GM19397 (cell line): ENCODE measurements at regions not wholly inside any gene's neighbourhood (a gene's known extent, or its start where the extent isn't known, plus 50 kb on each side); places are given as distances from the start of the nearest gene placed in this dataset.

Experiments
- ATAC-seq: cut with Tn5 transposase; IDR thresholded peaks from one replicate; pipeline ENCODE4 v1.9.1; 2021; ENCODE audit warnings: mild to moderate bottlenecking, moderate library complexity; ENCODE audit not compliant: unreplicated experiment

DNA sequence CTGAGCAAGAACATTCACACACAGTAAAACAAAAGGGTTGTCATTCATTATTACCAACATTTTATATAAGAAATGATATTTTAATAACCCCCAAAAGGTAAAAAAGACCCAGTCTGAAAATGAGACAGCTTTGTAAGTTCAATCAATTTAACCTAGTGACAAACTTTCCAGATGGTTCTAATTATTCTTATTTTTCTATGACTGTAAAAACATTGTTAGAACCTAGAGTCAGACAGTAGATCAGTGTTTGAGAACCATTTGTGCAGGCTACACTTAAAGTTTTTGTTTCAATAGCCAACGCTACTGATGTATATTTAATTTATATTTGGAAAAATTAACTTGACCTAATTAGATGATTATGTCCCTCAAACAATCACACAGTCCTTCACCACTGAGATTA is 708.4 kb upstream of the CBLB start:
- ATAC-seq, result no peak

DNA sequence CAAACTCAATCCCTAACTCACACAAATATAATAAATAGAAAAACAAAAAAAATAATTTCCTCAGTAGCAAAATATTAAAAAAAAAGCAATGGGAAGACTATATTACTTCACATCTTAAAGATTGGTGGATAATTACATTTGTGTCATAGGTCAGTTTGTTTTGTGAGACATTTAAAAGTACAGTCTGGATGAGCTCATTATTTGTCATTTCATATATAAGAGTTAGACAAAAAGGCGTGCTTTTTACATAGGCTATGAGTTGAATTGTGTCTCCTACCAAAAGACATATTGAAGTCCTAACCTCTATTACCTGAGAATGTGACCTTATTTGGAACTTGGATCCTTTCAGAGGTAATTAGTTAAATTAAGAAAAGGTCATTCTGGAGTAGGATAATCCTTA is 710.1 kb upstream of the CBLB start:
- no peak for ATAC-seq

DNA sequence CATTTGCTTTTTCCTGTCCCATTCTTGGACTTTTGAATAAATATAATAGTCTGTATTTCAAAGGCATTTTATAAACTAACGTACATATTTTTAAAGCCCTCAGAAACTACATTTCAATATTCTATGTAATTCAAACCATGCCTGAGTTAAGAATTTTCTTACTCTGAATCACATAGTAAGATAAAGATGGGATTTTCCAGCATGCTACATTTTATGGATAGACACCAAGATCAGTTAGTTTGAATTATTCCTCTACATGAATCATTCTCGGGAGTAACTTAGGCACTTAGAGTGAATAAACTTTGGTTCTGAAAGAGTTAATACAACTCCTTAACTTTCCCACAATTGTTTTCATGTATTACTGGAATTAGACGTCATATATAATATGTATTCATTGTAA is 713.3 kb upstream of the CBLB start:
- ATAC-seq, result no peak

DNA sequence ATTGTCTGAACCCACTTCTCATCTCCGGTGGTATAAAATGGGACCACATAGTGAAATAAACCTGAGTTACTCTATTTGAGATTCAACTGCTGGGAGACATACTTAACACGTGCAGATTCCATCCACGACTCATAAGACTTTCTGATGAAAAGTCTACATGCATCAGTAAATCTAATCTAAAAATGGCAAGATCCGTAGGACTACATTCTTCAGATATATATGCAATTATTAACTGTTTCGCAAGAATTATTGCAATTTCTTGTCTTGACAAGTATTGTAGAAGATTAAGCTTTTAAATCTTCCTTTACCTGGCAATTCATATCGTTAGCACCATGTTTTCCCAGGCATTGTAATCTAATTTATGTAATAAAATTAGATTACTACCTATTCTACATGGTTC is 718.7 kb upstream of the CBLB start:
- ATAC-seq, result no peak

DNA sequence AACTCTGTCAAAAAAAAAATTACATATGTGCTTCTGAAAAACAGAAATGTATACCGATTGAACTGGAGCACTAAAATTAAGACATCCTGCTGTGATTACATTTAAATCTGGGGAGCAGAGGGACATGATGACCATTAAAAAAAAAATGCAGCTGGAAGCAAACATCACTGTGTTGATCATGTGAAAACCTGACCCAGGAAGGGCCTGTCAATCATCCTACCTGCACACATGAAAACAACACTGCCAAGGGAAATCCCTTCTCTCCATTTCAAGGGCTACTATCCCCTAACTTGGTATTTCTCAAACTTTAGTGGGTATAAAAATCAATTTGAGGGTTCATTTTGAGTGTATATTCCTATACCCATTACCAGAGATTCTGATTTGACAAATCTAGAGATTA is 719.9 kb upstream of the CBLB start:
- ATAC-seq, result no peak

DNA sequence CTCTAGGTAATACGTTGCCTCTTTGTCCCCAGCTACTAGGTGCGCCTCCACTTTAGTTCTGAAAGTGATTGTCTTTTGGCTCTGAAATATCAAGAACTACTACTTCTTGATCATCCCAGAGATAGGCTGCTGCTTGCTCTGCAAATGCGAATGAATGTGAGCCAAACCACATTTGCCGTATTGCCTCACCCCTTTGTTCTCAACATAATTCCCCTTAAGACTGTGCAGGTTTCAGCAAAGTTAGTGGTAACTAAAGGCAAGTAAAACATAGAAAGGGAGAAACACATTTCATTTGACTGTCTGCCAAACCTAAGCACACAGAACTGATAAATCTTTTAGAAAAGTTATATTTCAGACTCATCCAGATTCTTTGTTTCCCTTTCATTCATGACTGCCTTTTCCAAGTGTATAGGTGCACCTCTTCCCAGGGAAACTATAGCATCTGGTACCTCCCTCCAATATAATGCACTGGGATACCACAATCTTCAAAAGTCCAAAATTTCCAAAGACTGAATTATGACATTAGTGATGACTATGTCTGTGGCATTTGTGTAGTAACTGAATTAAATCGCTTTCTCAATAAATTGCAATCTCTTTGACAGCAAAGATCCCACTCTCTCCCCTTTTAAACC is 720.6 kb upstream of the CBLB start:
- no peak for ATAC-seq

DNA sequence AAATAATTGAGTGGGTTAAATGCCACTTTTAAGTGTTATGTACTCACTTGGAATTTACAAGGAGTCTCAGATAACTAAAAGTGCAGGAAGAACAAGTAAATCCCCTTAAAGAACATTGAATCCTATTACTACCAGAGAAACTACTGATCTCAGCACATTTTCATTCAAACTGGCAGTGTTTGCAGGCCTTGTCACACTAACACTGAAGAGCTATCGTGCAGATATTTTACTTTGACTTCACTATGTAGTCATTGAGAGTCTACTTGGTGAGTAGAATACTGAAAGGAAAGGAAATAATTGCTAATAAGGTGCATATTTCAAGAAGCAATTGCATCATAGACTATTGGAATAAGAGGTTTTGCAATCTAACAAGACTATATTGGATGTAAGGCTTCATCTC is 721.4 kb upstream of the CBLB start:
- ATAC-seq, result no peak

DNA sequence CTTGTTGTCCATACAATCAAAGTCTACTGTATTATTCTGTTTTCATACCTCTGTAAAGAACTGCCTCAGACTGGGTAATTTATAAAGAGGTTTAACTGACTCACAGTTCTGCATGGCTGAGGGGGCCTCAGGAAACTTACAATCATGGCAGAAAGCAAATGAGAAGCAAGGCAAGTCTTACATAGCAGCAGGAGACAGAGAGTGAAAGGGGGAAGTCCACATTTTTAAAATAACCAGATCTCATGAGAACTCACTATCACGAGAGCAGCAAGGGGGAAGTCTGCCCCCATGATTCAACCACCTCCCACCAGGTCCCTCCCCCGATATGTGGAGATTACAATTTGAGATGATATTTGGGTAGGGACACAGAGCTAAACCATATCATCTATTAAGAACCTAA is 724.6 kb upstream of the CBLB start:
- ATAC-seq, result no peak

DNA sequence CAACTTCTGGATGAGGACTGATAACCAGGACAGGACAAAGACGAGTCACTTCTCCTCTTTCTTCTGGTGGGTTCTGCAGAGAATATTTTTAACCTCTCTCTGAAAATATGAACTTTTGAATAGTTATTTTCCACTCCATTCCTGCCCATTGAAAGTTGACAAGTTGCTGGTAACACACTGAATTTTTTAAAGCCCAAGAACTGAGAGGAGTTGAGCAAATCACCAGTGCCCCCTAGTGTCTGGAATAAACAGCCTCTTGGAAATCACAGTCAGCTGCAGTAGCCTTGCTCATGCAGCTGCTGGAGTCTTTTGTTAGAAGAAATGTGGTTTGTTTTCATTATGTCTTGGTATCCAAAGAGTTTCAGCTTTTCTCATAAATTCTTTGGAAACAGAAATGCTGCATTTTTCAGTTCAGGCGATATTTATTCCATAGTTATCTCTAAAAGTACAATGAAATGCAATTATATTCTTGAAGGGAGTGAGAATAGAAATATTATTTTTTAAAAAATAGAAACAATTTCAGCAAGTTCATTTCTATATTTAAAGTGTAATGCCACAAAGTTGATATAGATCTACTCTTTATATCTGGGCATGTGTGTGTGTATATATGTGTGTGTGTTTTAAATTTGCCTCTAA is 741.0 kb upstream of the CBLB start:
- ATAC-seq, result peak; percentile 63

DNA sequence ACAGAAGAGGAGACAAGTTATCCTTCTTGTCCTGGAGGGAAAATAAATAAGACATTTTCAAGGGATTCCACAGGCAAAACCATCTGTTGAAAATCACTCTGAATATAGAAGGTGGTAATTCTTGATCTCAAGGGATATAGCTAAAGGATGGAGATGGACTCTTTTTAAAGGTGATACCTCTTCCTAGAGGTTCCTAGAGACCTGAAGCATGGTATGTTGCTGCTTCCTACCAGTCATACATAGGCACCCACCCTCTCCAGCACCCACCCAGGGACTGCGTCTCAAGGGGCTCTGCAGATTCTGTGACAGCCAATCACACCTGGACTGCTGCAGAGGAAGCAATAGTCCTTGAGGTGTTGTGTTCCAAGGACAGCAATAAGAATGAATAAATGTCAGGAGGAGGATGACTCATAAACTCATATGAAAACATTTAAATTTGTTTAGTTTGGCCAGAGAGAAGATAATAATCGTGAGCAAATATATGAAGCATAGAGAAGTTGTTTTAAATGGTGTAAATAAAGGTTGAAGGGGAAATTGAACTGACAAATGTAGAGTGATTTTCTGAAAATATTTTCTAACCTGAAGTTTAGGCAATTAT is 741.6 kb upstream of the CBLB start:
- no peak for ATAC-seq

DNA sequence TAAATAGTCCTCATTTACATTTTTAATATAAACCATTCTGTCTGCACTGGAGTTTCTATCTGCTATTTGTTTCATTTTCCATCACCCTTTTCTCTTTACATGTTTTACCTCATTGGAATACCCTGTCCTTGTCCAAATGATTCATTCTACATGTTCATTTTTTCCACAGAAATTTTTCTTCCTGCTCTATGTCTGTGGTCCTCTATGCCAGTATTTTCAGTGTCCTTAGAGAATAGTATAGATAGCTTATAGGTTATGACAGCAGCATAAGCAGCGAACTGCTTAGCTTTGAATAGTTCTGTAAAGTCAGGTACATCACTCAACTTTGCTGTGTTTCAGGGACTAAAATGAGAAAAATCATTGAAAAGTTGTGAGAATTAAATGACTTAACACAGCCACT is 742.3 kb upstream of the CBLB start:
- ATAC-seq, result no peak

DNA sequence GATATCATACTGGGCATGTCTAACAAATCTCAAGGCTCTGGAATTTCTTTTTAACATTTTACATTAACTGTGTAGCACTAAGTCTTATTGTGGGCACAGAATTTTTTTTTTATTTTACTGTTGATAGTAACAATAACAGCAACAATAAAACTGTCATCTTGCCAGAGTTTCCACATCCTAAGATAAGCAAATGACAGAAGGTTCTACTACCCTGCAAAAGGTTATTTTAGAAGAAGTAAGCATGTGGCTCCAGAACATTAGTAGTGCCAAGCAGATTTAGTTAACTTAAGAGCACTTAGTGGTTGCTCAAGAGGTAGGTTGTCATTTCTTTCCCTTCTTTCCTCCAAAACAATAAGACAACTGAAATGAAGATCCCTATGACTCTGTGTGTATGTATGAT is 743.0 kb upstream of the CBLB start:
- no peak for ATAC-seq

DNA sequence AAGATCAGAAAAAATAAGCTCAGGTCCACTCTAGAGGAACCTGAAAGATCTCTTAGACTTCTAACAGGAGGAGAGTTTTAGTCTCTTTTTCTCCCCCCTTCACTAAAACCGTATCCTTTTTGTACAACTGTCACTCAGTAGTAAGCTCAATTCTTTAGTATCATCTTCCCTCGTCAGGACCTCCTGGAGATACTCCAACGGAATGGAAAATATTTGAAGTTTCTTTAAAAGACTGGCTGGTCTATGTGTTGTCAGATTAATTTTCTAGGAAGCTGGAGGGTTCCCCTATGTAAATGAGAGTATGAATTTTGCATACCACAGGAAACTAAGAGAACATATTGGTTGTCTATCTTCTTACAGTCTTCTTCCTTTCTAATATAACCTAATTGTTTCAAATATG is 747.7 kb upstream of the CBLB start:
- ATAC-seq, result no peak

DNA sequence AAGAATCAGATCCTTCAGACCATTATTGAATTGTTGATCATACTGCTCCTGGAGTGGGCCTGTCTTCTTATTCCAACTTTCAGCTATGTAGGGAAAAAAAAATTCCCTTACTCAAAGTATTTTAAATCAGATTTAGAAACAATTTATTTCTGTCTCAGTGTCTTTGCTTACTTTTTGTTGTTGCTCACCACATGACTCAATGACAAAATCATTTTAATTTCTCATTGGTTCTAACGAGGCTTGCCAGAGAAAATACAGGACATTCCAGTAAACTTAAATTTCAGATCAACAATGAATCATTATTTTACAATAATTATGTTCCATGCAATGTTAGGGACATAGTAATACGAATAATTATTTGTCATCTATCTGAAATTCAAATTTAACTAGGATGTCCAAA is 748.5 kb upstream of the CBLB start:
- no peak for ATAC-seq

DNA sequence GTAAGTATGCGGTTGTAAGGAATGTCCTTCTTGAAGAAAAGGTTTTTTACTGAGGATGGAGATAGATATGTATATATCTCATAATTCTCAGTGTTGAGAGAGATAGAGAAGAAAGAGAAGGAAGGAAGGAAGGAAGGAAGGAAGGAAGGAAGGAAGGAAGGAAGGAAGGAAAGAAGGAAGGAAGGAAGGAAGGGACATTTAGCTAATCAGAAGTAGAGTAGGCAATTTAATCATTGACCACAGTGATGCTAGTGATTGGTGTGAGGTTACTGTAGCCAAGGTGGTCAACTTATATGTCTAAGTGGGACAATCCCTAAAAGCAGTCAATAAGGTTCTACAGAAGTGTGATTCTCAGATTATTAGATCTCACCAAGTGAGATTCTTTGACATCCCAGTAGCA is 751.8 kb upstream of the CBLB start:
- no peak for ATAC-seq

DNA sequence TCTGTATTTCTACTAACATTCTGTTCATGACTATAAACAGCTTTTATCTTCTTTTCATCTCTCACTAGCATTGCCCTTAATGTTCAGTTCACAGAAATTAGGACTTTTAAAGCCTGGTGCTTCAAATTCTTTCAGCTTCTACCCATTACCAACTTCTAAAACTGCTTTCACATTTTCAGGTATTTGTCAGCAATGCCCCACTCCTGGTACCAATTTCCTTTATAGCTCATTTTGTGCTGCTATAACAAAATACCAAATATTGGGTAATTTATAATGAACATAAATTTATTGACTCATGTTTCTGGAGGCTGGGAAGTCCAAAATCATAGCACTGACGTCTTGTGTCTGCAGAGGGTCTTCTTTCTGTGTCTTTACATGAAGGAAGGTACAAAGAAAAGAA is 753.1 kb upstream of the CCDC54 start:
- ATAC-seq, result no peak

DNA sequence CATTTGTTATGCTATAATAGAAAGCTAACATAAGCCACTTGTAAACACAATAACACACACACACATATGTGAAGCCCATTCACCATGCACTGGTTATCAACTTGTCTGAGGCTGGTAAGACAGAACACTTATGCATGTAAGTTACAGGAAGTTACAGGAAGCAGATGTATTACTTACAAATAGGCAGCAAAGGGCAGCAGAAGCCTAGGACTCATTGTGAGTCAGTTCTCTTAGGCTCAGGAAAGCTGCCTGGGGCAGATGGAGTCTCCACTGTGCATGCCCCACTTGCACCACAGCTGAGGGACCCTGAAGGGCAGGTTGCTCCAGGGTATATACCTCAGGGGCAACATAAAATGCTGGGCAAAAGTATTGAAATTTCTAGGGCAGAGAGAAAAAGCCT is 748.8 kb upstream of the CCDC54 start:
- ATAC-seq, result no peak

DNA sequence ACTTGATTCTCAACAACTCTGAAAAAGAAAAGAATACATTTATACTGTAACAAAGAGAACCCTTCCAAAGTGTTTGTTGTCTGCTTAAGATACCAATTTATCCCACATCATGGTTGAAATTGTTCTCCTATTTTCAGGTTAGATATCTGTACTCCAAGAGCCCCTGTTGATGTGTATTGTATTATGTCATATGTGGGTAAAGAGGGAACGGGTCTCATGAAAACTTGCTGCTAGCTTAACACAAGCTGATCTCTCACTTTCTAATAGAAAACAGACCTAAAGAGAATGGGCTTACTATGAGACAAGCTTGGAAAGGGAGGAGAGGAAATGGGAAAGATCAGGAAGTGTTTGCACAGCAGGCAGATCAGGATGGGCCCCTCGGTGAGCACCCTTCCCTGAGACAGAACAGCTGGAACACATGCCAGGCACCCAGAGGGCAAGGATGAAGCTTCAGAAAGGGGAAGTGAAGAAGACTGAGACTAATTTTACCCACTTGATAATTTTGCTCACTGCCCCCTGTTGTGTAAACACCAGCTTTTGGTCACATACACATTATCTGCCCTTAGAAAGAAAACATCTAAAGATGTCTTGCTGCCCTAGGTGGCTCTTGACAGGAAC is 747.9 kb upstream of the CCDC54 start:
- ATAC-seq, result peak; percentile 88

DNA sequence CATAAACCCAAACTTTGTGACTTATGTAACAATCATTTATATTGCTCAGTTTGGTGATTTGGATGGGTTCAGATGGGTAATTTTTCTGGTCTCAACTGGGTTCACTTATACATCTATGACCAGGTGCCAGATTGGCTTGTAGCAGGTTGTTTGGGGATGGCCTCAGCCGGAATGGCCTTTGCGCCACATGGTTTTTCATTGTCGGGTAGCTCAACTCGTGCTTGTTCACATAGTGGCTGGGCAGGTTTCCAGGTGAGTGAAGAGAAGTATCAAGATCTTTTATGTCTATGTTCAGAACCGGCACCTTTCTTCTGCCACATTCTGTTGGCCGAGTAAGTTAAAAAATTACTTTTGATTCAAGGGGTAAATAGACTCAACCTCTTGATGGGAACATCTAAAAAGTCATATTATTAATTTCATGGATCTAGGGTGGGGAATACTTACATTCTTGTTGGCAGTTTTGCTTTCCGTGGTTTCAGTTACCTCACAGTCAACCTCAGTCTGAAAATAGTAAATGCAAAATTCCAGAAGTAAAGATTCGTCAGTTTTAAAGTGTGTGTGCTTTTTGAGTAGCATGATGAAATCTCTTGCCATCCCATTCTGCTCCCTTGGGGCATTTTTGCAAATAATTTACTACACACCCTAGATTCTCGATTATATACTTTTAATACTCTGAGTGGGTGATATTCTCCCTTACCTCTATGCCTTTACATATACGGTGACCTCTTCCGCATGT is 745.7 kb upstream of the CCDC54 start:
- no peak for ATAC-seq

DNA sequence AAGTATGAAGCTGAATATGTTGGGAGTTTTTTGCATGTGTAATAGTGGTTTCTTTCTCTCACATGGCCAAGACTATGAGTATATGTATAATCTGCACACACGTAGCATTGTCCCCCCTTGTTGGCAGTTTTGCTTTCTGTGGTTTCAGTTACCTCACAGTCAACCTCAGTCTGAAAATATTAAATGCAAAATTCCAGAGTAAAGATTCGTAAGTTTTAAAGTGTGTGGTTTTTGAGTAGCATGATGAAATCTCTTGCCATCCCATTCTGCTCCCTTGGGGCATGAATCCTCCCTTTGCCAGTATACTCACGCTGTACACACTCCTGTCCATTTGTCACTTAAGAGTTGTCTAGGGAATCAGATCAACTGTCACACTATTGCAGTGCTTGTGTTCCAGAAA is 742.0 kb upstream of the CCDC54 start:
- peak; percentile 57 for ATAC-seq

DNA sequence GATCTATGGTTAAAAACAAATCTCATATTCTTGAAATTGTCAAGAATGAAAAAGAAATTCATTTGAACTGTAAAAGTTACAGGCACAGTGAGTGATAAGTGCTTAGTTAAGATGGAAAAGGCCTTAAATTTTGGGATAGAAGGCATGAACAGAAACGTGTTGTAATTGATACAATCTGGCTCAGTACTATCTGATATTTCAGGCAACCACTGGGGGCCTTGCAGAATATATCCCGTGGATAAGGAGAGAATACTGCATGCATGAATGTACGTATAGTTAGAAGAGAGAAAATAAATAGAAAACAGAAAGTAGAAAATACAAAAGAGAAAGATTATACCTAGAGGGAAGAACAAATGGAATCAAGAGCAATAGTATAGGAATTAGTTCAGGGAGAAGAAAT is 741.4 kb upstream of the CCDC54 start:
- ATAC-seq, result no peak

DNA sequence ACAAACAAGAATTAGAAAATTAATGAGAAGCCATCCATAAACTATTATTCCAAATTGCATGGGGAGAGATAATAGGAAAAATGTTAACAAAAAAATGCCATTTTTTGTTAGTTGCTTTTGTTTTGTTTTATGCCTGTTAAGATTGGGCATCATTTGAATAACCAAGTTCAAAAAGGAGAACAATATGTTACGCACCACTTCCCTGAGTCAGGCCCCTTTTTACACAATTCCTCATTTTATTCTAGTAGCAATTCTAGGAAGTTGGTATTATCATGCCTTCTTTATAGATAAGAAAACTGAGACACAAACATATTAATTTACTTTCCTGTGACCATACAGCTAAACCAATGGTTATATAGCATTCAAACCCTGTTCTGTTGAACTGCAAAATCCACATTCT is 736.9 kb upstream of the CCDC54 start:
- no peak for ATAC-seq
